ENCODE measurements at regions not wholly inside any gene's neighbourhood (a gene's known extent, or its start where the extent isn't known, plus 50 kb on each side); places are given as distances from the start of the nearest gene placed in this dataset.
A peak's percentile ranks its signal among the peaks of the same experiment; 100 is the strongest.
"Not testable (repeated sequence)": the region's sequence is repeated elsewhere in the genome, so short reads cannot be mapped to it uniquely, and the experiment has no call there.

DNA sequence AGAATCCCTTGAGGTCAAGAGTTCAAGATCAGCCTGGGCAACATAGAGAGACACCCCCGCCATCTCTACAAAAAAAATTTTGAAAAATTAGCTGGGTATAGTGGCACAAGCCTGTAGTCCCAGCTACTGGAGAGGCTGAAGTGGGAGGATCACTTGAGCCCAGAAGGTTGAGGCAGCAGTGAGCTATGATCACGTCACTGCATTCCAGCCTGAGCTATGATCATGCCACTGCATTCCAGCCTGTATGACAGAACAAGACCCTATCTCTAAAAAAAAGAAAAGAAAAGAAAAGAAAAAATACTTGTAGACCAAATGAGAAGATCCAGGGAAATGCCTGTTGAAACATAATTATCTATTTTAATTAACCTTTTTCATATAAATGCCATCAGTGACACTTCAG, 93.8 kb upstream of the MDM1 start:
- DNase-seq (ENCODE audit: low spot score), result no peak

- DNase-seq (ENCODE audit: low spot score), result no peak
Measured at GRCh38 chr12:68428211-68428610, 96.0 kb upstream of the MDM1 start.

DNA sequence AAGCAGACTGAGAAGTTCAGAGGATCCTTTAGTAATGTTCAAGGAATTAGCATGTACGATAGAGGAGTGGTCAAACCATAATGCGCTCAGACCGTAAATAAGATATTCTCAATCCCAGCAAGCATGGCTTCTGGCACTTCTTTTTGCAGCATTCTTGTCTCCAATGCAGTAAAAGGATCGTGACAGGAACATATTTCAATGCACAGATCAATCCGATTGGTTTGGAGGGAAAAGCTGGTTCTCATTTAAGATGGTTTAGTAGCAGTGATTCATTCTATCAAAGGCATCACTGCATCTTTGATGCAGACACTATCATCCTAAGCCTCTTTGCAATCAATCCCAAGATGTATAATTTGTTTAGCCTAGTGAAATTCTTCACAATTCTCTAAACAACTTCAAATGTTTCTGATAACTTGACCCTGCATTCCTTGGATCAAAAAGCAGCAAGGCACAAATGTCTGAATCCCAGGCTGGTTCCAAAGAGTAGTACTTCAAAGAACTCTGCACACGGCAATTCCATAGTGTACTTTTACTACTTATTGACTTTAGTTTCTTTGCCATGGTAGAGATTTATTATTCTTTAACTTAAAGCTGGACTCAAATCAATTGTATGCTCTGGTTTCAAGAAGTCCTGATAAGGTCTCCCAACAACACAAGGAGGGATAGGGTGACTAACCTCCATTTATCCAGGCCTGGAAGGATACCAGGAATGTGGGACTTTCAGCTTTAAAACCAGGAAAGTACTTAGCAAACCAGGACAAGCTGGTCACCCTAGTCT, 96.8 kb upstream of the MDM1 start:
- no peak for DNase-seq (ENCODE audit: low spot score)

DNA sequence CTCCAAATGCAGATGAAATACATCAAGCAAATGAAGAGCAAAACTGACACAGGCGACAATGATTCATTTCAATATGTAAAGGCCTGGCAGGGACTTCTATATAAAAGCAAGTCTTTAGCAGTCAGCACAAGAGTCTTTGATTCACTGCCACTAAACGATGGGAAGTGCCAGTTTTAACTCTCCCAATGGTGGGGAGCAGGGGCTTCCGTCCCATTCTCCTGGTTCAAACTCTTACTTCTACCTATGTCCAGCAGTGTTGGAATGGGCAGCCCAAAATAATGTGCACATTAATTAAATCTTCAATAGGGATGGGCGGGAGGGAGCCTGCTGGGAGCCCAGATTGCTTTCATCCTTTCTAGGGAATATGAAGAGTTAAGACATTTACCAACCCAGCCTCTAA, 97.5 kb upstream of the MDM1 start:
- no peak for DNase-seq (ENCODE audit: low spot score)

GRCh38 chr12:68431786-68432185, 99.6 kb upstream of the MDM1 start:
- DNase-seq (ENCODE audit: low spot score), result no peak

GRCh38 chr12:68432622-68433021, 100.5 kb upstream of the MDM1 start:
- DNase-seq (ENCODE audit: low spot score), result no peak

GRCh38 chr12:68434391-68435298, 102.5 kb upstream of the MDM1 start:
- DNase-seq (ENCODE audit: low spot score), result no peak

DNA sequence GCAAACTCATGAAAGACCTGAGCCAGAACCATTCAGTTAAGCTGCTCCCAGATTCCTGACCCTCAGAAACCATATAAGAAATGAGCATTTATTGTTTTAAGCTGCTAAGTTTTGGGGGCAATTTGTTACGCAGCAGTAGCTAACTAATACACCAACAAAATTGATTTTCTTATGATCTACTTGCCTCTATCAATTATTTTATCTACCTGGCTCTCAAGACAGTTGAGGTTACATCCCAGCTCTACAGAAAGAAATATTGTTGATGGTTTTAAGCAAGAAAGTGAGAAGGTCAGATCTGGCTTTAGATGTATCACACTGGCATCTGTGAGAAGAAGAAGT, 103.1 kb upstream of the MDM1 start:
- DNase-seq (ENCODE audit: low spot score), result no peak

DNA sequence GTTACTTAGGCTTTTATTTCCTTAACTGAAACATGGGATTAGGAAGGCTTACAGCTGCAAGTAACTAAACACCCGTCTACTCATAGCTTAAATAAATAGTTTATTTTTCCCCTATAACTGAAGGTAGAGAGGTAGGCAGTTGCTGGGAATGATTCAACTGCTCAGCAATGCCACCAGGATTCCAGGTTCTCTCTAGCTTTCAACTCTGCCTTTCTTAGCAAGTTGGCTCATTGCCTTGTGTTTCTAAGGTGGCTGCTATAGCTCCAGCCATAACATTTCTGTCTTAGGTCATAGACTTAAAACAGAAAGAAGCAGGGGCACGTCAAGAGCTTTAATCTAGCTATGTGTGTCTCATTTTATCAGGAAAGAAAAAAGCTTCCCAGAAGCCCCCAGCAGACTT, 103.7 kb upstream of the MDM1 start:
- DNase-seq (ENCODE audit: low spot score), result no peak

DNA sequence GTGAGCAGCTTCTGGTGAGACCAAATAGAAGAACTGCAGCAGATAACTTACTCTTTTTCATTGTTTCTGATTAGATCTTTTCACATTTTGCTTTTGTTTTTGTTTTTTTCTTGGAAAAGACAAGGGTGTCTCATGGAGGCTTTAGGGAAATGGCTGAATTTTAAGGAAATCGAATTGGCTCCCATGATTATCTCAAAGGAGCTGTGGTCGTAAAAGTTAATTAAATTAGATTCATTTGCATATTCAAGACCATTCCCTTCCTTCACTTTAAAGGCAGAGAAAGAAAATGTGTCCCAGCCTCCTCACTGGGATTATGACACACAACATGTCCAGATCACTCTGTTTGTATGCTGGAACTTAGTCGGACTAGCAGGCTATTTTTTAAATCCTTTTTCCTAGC, 106.4 kb upstream of the MDM1 start:
- DNase-seq (ENCODE audit: low spot score), result no peak

- DNase-seq (ENCODE audit: low spot score), result no peak
Measured at GRCh38 chr12:68439368-68440045, 107.3 kb upstream of the MDM1 start.

GRCh38 chr12:68440068-68440581, 108.0 kb upstream of the MDM1 start:
- DNase-seq (ENCODE audit: low spot score), result no peak

DNA sequence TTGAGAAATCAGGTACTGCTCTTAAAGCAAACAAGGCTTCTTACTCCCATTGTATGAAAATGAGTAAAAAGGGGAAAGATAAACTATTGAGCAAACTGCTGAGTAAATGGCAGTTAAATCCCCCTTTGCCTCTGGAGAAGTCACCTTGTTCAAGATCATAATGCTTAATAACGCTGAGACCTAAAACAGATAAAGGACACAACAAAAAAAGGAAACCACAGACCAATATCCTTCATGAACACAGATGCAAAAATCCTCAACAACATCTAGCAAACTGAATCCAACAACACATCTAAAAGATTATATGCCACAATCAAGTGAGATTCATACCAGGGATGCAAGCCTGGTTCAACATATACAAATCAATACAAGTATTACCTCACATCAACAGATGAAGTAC, 109.0 kb upstream of the MDM1 start:
- DNase-seq (ENCODE audit: low spot score), result no peak

- DNase-seq (ENCODE audit: low spot score), result peak; percentile 25
Measured at GRCh38 chr12:68442353-68442972, 110.3 kb upstream of the MDM1 start.

GRCh38 chr12:68443695-68444094, 111.5 kb upstream of the MDM1 start:
- DNase-seq (ENCODE audit: low spot score), result not testable (repeated sequence)

GRCh38 chr12:68445824-68446223, 113.7 kb upstream of the MDM1 start:
- no peak for DNase-seq (ENCODE audit: low spot score)

DNA sequence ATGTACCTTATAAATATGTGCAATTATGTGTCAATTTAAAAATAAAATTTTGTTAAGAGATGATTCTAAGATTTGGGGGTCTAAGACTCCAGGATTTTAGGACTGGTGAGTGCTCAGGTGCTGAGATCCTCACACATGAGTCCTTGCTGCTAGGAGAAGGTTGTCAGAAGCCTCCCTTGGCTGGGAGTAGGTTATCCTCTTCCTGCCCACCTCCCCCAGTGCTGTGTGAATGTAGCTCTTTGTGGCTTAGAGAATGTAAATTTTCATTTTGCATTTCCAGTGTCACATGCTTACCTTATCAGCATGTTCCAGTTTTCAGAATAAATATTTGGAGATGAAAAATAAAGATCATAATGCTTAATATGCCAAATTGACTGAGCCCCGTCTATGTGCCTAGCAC, 114.2 kb upstream of the MDM1 start:
- no peak for DNase-seq (ENCODE audit: low spot score)

DNA sequence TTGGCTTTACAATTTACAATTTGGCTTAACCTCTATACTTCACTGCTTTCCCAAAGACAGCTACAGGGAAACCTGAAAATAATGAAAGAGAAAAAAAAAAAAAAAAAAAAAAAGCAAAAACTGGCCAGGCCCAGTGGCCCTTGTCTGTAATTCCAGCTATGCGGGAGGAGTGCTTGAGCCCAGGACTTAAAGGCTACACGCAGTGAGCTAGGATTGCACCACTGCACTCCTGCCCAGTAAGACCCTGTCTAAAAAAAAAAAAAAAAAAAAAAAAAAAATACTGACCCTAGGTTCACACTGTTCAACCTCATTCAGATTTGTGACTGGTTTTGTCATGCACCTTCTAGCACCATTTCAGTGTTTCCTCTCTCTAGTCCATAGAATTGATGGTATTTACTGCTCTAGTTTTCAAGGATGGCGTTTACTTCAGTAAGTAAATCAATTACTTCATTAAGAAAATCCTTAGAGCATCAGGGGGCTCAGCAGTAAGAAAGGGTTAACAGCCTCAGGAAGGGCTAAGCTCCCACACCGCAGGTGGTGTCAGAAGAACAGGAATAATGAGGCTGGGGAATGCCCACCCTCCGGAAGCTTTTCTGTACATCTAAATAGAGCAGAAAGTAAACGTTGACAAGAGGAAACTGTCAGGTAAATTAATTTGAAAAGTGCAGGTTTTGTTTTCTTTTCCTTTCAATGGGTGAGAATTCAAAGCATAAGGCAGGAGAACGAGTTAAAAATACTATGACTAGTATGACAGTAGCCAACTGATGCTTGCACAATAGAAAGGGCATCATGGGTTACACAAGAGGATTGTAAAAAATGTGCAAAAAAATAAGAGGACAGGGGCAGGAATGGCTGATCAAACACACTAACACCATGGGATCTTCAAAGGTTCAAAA, 115.0 kb upstream of the MDM1 start:
- no peak for DNase-seq (ENCODE audit: low spot score)

DNA sequence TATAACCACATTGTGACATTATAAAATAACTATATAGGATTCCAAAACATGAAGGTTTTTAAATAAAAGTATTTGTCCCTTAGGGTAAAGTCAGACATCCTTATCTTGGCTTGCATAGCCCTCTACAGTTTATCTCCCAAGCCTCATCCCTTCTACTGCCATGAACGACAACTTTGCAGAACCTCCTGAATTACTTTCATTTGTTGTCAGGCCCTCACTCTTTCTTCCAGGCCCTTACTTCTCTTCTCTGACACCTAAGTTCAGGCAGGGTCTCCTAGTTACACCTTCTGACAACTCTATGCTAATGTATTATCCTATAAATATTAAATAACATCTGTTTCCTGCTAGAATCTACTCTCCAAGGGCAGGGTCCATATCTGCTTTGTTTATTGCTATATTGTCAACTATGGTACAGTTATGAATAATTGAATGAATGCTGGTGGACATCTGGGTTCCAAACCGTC, 115.7 kb upstream of the MDM1 start:
- DNase-seq (ENCODE audit: low spot score), result no peak

DNA sequence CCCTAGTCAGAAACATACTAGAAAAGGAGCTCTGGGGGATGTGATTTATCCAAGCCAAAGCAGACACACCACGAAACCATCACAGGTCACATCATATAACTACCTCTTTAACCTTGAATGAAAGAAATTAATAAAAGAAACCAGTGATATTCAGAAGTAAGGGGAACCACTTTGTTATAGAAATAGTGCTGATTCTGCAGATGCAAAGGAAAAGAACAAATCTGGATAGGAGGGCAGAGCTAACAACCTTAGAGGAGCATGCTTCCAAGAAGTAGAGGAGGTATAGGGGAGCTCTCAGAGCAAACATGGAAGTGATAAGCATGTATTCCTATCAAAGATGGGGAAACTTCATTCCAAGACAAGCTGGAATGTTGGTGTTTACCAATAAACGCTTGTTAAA, 117.0 kb upstream of the MDM1 start:
- no peak for DNase-seq (ENCODE audit: low spot score)

DNA sequence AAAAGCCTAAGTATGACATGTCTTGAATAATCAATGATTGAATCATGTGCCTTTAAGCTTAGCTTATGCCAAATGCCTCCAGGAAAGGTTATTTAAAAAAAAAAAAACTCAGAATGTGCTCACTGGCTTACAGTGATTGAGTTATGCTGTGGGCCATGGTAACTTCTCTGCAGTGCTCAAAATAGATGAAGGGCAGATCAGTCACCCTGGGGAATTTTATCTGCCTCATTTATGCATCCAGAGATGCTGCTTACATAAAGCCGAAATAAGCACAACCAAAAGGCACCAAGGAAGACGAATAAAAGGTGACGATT, 118.7 kb upstream of the MDM1 start:
- DNase-seq (ENCODE audit: low spot score), result peak; percentile 69

All from CD4-positive, alpha-beta T cell treated with Interleukin-15 for 4 hours (primary cell).